NCI-H2171 (cell line): ENCODE measurements at regions not wholly inside any gene's neighbourhood (a gene's known extent, or its start where the extent isn't known, plus 50 kb on each side); places are given as distances from the start of the nearest gene placed in this dataset.
"Not testable (repeated sequence)": the region's sequence is repeated elsewhere in the genome, so short reads cannot be mapped to it uniquely, and the experiment has no call there.

Source experiments
- DNase-seq: peaks from one replicate; lab custom pipeline; 2025; lab: John Stamatoyannopoulos, UW

GRCh38 chr11:31958076-31958735, 132.7 kb upstream of the RCN1 start:
- DNase-seq, result no peak

DNA sequence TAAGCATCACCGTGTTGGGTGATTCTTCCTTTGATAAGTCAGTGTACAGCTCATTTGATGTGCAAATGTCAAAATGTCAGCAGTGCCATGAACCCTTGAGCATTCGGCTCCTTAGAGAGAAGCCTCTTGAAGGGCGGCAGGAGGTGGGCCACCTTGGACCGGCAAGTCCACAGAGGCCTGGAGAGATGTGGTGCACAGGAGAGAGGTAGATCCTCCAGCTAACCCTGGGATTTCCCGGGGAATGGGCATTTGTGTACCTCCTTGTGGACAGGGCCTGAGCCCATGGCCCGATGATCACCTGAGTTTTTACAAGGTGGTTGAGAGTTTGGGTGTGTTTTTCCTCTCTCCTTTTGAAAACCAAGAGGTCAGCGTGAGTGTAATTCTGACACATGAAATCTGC, 133.2 kb upstream of the RCN1 start:
- no peak for DNase-seq

GRCh38 chr11:31956310-31956709, 134.6 kb upstream of the RCN1 start:
- no peak for DNase-seq

GRCh38 chr11:31955838-31956237, 135.0 kb upstream of the RCN1 start:
- DNase-seq, result no peak

GRCh38 chr11:31953803-31954327, 137.0 kb upstream of the RCN1 start:
- no peak for DNase-seq

DNA sequence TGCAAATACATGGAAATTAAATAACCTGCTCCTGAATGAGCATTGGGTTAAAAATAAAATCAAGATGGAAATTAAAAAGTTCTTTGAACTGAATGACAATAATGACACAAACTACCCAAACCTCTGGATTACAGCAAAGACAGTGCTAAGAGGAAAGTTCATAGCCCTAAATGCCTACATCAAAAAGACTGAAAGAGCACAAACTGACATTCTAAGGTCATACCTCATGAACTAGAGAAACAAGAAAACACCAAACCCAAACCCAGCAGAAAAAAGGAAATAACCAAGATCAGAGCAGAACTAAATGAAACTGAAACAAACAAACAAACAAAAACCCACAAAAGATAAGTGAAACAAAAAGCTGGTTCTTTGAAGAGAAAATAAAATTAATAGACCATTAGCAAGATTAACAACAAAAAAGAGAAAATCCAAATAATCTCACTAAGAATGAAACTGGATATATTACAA, 138.6 kb upstream of the PAX6 start:
- not testable (repeated sequence) for DNase-seq

DNA sequence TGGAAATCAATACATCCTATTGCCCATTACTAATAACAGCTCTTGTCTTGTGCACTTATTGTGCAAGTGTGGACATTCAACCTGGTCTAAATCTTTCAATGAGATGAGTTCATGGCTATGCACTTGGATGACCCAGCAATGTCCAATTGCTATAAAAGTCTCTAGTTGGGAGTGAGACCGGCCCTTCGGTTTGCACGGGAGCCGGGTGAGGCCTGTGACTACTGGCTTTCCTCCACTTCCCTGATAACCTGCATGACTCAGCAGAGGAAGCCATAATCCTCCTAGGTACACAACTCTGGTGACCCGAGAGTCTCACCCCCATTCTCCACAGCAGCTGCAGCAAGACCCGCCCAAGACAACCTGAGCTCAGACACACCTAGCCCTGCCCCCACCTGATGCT, 135.9 kb upstream of the PAX6 start:
- DNase-seq, result no peak

DNA sequence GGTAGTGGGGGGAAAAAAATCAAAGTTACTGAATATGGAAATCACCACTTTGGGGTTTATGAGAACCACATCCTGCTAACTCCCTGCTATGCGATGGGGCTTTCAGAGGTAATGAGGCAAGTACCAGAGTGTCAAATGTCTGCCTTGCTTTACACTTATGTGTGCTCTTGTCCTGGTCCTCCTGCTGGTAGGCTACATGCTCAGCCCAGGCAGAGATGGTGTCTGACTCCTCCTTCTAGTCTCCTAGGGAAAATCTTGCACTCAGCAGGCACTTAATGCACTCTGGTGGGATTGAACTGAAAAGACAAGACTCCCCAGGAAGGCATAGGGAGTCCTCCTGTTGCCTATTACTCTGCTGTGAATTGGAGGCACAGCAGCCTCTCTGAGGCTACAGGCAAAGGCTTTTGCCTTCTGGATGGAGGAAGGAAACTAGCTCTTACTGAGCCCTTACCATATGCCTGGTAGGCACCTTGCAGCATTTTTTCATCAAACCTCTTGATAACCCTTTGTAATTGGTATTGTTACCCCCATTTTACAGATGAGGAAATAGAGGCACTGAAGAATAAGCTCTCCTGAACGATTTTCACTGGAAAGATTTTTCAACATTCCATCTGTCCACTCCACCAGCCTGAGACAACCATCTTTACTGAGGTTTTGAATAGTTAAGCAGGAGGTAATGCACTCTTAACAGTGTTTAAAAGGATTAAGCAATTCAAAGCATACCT, 132.1 kb upstream of the PAX6 start:
- peak; percentile 19 for DNase-seq

DNA sequence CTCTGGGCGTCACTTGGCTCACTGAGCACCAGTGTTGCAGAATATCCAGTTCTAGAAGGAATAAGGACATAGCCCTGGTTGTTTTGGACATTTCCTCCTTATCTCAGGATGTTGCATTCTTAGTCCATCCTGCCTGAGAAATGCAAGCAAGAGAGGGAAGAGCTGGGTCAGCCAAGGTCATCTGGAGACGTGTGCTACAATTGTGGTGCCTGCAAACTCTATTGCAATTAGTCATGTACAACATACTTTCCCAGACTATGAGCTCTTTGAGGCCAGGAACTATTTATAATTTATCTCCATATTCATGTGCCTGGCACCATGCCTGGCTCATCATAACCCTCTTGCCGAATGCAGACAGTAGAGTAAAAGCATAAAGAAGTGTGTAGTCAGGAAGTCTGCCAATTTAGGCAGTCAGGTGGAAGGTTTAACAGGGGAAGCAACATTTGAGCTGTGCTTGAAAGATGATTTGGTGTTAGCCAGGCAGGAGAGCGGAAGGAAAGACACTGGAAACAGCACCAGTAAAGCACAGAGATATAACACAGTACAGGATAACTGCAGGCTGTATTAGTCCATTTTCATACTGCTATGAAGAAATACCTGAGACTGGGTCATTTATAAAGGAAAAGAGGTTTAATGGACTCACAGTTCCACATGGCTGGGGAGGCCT, 129.4 kb upstream of the PAX6 start:
- peak; percentile 73 for DNase-seq

GRCh38 chr11:31939004-31939403, 127.9 kb upstream of the PAX6 start:
- no peak for DNase-seq

DNA sequence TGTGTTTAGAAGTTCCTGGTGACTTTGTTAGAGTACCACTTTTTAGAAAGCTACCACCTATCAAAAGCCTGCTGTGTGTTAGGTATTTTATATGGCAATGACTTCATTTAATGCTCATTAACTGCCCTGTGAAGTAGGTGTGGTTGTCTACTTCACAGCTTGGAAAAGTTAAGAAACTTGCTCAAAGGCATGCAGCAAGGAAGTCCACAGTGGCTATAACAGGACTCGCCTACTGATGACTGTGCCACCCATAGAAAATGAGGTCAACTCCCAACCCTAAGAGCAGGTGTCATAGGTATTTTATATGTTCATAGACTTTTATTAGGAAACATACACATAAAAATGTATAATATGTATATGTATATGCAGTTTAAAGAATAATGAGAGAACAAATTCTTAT, 125.2 kb upstream of the PAX6 start:
- no peak for DNase-seq

DNA sequence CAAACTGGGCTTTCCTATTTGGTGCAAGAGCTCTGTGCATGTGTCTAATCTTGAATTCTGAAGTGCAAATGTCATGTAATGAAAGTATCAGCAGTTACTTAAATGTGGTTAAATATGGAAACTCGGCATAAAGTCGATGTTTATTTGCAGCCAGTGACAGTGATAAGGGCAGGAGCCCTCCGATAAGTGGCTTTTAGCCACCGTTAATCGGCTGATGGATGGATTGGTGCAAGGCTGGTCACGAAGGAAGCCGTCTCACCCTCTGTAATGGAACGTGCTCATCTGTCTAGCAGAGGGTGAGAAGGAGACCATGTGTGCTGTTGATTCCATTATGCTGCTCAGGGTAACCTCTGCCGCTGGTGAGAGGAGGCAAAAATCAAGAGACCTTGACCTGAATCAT, 121.8 kb upstream of the PAX6 start:
- DNase-seq, result no peak

DNA sequence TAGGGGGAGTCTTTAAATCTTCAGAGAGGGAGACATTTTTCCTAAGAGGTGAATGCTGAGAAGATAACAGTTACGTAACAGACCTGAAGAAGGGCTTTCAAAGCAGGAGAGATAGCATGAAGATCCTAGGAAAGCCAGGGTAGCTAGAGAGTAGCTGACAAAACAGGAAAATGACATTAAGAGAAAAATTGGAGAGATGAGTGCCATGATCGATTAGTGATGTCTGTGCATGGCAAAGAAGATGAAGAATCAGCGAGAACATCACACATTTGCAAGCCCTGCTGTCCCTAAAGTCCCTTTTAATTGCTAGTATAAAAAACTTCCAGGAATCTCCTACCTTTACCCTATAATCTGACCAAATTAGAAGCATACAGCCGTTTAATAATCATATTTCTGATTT, 116.9 kb upstream of the PAX6 start:
- DNase-seq, result no peak

- DNase-seq, result no peak
These were observed 115.8 kb upstream of the PAX6 start for GRCh38 chr11:31926816-31927528.

DNA sequence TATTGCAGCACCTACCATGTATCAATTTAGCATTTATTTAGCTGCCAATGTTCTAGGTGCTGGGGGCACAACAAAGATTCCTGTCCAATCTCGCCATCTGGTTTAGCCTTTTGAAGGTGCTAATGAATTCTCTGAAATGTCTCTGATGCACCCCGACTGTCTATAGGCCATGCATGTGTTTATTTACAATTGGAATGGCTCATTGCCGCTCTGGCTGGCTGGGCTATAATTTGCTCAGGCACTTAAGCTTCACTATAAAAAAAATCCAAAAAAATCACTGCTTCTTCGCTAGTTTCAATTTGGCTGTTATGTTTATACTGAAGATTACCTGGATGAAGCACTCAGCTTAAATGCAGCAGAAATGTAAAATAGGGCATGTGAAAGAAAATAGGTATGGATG, 115.0 kb upstream of the PAX6 start:
- no peak for DNase-seq

DNA sequence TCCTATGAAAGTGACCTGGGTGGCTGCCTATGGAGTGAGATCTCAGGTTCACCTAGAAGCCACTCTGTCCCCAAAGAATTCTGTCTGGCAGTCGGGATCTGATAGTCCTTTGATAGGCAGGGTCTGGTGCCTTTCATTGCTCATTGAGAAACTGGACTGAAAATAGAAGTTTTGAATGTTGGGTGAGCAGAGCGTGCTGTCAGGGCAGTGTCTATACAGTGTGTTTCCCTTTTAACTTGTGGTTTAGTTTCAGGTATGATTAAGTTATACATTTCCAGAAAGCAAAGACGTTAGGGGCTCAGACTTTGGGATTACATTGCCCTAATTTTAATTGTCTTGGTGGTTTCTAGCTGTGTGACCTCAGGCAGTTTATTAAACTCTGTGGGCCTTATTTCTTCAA, 111.3 kb upstream of the PAX6 start:
- DNase-seq, result no peak

DNA sequence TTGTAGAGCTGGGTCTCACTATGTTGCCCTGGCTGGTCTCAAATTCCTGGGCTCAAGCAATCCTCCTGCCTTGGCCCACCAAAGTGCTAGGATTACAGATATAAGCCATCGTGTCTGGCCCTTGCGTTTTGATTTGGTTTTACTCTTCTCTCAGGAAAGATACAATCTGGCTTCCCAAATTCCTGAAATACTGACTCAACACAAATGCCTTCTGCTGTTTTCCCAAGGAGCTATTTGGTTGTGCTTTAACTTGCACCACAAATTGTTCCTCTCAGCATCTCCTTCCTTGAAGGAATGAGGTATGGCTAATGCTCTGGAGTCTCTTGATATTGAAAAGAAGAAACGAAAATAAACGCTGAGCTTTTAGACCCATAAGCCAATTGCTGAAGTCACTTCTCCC, 110.0 kb upstream of the PAX6 start:
- no peak for DNase-seq

DNA sequence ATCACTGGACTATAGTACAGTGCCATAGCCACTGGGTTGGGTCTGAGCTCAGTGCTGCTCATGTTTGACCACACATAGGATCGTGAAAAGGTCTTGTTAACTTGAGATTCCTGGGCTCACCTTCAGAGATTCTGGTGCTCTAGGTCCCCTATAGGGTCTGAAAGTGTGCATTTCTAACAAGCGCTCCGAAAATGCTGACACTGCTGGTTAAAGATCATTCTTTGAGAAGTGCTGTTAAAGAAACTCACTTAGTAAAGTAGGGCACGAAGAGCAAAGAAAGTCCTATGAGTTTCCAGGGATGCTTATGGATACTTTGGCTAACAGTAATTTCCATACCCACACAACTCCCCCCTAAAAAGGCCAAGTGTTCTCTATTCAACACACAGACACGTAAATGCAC, 108.1 kb upstream of the PAX6 start:
- no peak for DNase-seq

- DNase-seq, result no peak
These were observed 104.7 kb upstream of the PAX6 start for GRCh38 chr11:31915867-31916266.

- DNase-seq, result no peak
These were observed 102.9 kb upstream of the PAX6 start for GRCh38 chr11:31913985-31914384.

GRCh38 chr11:31912808-31913207, 101.7 kb upstream of the PAX6 start:
- DNase-seq, result no peak

- DNase-seq, result no peak
These were observed 99.9 kb upstream of the PAX6 start for GRCh38 chr11:31910950-31911576.
